ENCODE measurements at regions not wholly inside any gene's neighbourhood (a gene's known extent, or its start where the extent isn't known, plus 50 kb on each side); places are given as distances from the start of the nearest gene placed in this dataset.

- no peak for FAIRE-seq
- dilution Hi-C loops (cut with MboI; ENCODE audit: extremely low pct_ligation_motif_present, low sequenced_read_pairs): no loop called here
- CTCF ChIA-PET: no interaction called here
Measured at GRCh38 chr15:96535148-96535547, 204.6 kb downstream of the NR2F2 start.

More at GRCh38 chr15:96535148-96535547, 204.6 kb downstream of the NR2F2 start:
- H3K9me3 ChIP-seq (replicated peaks; ENCODE audit: control insufficient read depth, insufficient read depth, low read length): no peaks in the 10 kb centered on the region
- no peaks in the 10 kb centered on the region for H4K20me1 ChIP-seq (replicated peaks; ENCODE audit: control insufficient read depth, extremely low read depth, insufficient read depth, low read length)
- no peak overlapping the region for H3K27ac ChIP-seq (ENCODE audit: insufficient read depth, low read depth, low read length)
- no peaks in the 10 kb centered on the region for H3K36me3 ChIP-seq (ENCODE audit: control insufficient read depth in 2 of 2, extremely low read depth in 1 of 2, insufficient read depth in 2 of 2, low read length in 2 of 2)
- no peak overlapping the region for H3K9ac ChIP-seq (replicated peaks; ENCODE audit: extremely low read depth, insufficient read depth, low read length)
- no TSS peak for BruUV-seq (replicated peaks)
- no peaks in the 10 kb centered on the region for H3K4me1 ChIP-seq (ENCODE audit: control insufficient read depth, extremely low read depth, insufficient read depth, low read length)
- POLR2A ChIA-PET: no interaction called here
- no peak overlapping the region for H3K4me3 ChIP-seq (replicated peaks in 1 of 3; ENCODE audit: insufficient read depth in 1 of 3, low read depth in 1 of 3, low read length in 3 of 3)
- TF ChIP-seq MYC (IDR thresholded peaks at IDR 0.05; ENCODE audit: low read depth, low read length): no peak
- no peak for TF ChIP-seq EZH2 (IDR thresholded peaks at IDR 0.05; ENCODE audit: borderline replicate concordance, low read depth, low read length, severe bottlenecking)
- TF ChIP-seq GATA2 (IDR thresholded peaks at IDR 0.05; ENCODE audit: insufficient read depth, insufficient read length, low read depth, low read length): no peak
- no peak for TF ChIP-seq POLR2AphosphoS5 (IDR thresholded peaks at IDR 0.05; ENCODE audit: insufficient read depth, low read depth, low read length)
- TF ChIP-seq, protein P1, sequence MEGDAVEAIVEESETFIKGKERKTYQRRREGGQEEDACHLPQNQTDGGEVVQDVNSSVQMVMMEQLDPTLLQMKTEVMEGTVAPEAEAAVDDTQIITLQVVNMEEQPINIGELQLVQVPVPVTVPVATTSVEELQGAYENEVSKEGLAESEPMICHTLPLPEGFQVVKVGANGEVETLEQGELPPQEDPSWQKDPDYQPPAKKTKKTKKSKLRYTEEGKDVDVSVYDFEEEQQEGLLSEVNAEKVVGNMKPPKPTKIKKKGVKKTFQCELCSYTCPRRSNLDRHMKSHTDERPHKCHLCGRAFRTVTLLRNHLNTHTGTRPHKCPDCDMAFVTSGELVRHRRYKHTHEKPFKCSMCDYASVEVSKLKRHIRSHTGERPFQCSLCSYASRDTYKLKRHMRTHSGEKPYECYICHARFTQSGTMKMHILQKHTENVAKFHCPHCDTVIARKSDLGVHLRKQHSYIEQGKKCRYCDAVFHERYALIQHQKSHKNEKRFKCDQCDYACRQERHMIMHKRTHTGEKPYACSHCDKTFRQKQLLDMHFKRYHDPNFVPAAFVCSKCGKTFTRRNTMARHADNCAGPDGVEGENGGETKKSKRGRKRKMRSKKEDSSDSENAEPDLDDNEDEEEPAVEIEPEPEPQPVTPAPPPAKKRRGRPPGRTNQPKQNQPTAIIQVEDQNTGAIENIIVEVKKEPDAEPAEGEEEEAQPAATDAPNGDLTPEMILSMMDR (IDR thresholded peaks at IDR 0.05; ENCODE audit: extremely low read depth in 1 of 2, insufficient read depth in 1 of 2, low read depth in 1 of 2, low read length in 2 of 2): no peak
- TF ChIP-seq POLR2A (IDR thresholded peaks at IDR 0.05; ENCODE audit: low read depth, low read length): no peak
- no peak for TF ChIP-seq JUN (IDR thresholded peaks at IDR 0.05; ENCODE audit: borderline replicate concordance, insufficient read depth, insufficient read length, low read depth)
- no peak for TF ChIP-seq FOS (IDR thresholded peaks at IDR 0.05; ENCODE audit: borderline replicate concordance, insufficient read depth, low read length)
- no peak for TF ChIP-seq MAX (IDR thresholded peaks at IDR 0.05; ENCODE audit: insufficient read depth, insufficient read length)
- no peak overlapping the region for H2AFZ ChIP-seq (ENCODE audit: low read depth, low read length)
- intact Hi-C loops (cut with micrococcal nuclease): no loop called here
- H3K79me2 ChIP-seq (ENCODE audit: control insufficient read depth, insufficient read depth, low read length): no peaks in the 10 kb centered on the region
- no peak for DNase-seq (ENCODE audit: low read depth, low spot score)
- no peak overlapping the region for H3K4me2 ChIP-seq (ENCODE audit: insufficient read depth, low read length)
- no peaks in the 10 kb centered on the region for H3K27me3 ChIP-seq (ENCODE audit: control insufficient read depth in 2 of 2, insufficient read depth in 2 of 2, low read length in 2 of 2)
- H3K9me1 ChIP-seq (replicated peaks; ENCODE audit: control insufficient read depth, extremely low read depth, insufficient read depth, low read length): no peaks in the 10 kb centered on the region

All from endothelial cell of umbilical vein (primary cell).